H1 (cell line): ENCODE measurements at regions not wholly inside any gene's neighbourhood (a gene's known extent, or its start where the extent isn't known, plus 50 kb on each side); places are given as distances from the start of the nearest gene placed in this dataset.

Source experiments
- CBX5 ChIP-seq: fragments of 300-800, 300-1000 bp; sonication (generic); IDR thresholded peaks from 2 replicates; pipeline ENCODE4 v1.7.1; 2016; ENCODE audit warnings: antibody characterized with exemption, low read length, low read depth
- CREB1 ChIP-seq: IDR thresholded peaks from 2 replicates; pipeline ENCODE4 v1.6.1; 2012; ENCODE audit warnings: inconsistent platforms
- CTCF ChIP-seq, 3 experiments: IDR thresholded peaks; 1 replicate in 2 of 3; 2 replicates in 1 of 3; pipeline versions ENCODE4 v1.5.1 to v1.6.1; 2011; ENCODE audit warnings: low read length in 3 of 3, mild to moderate bottlenecking in 3 of 3, inconsistent platforms in 2 of 3, low read depth in 1 of 3, moderate library complexity in 1 of 3; ENCODE audit not compliant: insufficient read depth in 1 of 3; ENCODE audit errors: control extremely low read depth in 1 of 3
- FOSL1 ChIP-seq: IDR thresholded peaks from 2 replicates; pipeline ENCODE4 v1.6.1; 2011; ENCODE audit warnings: mild to moderate bottlenecking, low read depth, low read length, moderate library complexity; ENCODE audit not compliant: insufficient read depth
- POLR2A ChIP-seq, 2 experiments: IDR thresholded peaks; 1 replicate in 1 of 2; 2 replicates in 1 of 2; pipeline ENCODE4 v1.6.1; 2011; ENCODE audit warnings: low read depth in 2 of 2, low read length in 2 of 2, mild to moderate bottlenecking in 2 of 2; ENCODE audit errors: control extremely low read depth in 1 of 2
- RAD21 ChIP-seq, 2 experiments: IDR thresholded peaks in 1 of 2; conservative IDR thresholded peaks in 1 of 2; 2 replicates each; pipeline ENCODE4 v1.6.1; 2011; ENCODE audit warnings: low read depth in 2 of 2, low read length in 2 of 2, improper control_type of control experiment in 1 of 2, inconsistent platforms in 1 of 2, mild to moderate bottlenecking in 1 of 2, moderate library complexity in 1 of 2
- SP1 ChIP-seq: IDR thresholded peaks from 2 replicates; pipeline ENCODE4 v1.6.1; 2011; ENCODE audit warnings: low read depth, low read length

- TF ChIP-seq SP1: no peak
- TF ChIP-seq CBX5: no peak
- no peak for TF ChIP-seq CREB1
- TF ChIP-seq POLR2A (IDR thresholded peaks at IDR 0.05; ENCODE audit: control extremely low read depth in 1 of 2, low read depth in 2 of 2, low read length in 2 of 2): no peak
- TF ChIP-seq CTCF (IDR thresholded peaks at IDR 0.05; ENCODE audit: control extremely low read depth in 1 of 3, insufficient read depth in 1 of 3, low read depth in 1 of 3, low read length in 3 of 3): no peak
- no peak for TF ChIP-seq FOSL1
- no peak for TF ChIP-seq RAD21 (IDR thresholded peaks at IDR 0.05 in 1 of 2, conservative IDR thresholded peaks at IDR 0.05 in 1 of 2; ENCODE audit: low read depth in 2 of 2, low read length in 2 of 2)
These were observed 313.6 kb downstream of the PRELID2 start for GRCh38 chr5:145521523-145521922.
